GM12892 (cell line): ENCODE measurements at regions not wholly inside any gene's neighbourhood (a gene's known extent, or its start where the extent isn't known, plus 50 kb on each side); places are given as distances from the start of the nearest gene placed in this dataset.

Experiments
- POLR2A ChIP-seq: IDR thresholded peaks from 2 replicates; pipeline ENCODE4 v1.6.1; 2011; ENCODE audit warnings: low read depth, low read length, control low read depth
- POLR2AphosphoS5 ChIP-seq: IDR thresholded peaks from 2 replicates; pipeline ENCODE4 v1.6.1; 2011; ENCODE audit warnings: low read depth, low read length, control low read depth
- TAF1 ChIP-seq: IDR thresholded peaks from 2 replicates; pipeline ENCODE4 v1.6.1; 2011; ENCODE audit warnings: low read depth, mild to moderate bottlenecking, control low read depth, low read length, borderline replicate concordance

DNA sequence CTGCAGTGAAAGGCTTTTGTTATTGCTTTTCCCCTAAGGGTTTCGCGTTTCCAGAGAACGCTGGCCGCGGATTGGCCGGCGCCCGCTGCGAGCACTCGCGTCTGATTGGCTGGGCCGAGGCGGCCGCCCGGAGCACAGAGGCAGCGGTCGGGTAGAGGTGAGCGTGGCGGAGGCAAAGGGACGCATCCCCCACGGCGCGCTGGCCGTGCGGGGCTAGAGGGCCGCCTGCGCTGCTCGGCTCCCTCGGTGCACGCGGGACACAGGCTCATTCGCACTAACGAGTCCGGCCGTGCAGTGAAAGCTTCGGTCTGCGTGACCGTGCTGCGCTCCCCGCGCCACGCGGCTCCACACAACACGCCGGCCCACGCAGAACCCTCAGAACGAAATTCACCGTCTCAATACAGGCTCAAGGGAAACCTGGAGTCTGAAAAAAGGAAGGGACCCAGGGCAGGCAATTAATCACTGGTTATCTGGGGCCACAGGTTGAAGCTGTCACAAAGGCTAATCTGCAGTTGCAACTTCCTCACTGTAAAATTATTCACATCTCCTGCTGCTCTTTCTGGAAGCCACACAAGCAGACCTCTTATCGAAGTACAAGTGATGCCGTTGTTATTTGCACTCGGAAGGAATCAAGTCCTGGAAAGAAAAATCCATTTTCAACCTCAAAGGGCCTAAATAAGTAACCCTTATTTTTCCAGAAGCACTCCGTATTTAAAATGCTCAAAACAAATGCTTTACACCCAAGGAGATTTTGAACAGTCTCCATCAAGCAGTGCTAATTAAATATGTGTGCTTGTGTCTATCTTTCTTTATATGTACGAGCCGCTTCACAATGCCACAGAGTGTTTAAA is 94.6 kb downstream of the ZNF608 start:
- TF ChIP-seq POLR2A (peak; percentile 47; the same call in 1 of the 2 replicates), POLR2AphosphoS5 (no peak), TAF1 (no peak)
